Cardiac fibroblast (primary cell): ENCODE measurements at regions not wholly inside any gene's neighbourhood (a gene's known extent, or its start where the extent isn't known, plus 50 kb on each side); places are given as distances from the start of the nearest gene placed in this dataset.

Experiments
- DNase-seq, 2 donors: peaks; one replicate each; pipeline versions ENCODE4 v3.0.0 to v3.0.0-alpha.2; 2010; ENCODE audit warnings: low read depth in 2 of 2
- H3K4me3 ChIP-seq, 2 donors: replicated peaks in 1 of 2; 1 replicate in 1 of 2; 2 replicates in 1 of 2; pipeline ENCODE4 v1.5.1; 2011; ENCODE audit warnings: low read depth in 2 of 2, low read length in 2 of 2, mild to moderate bottlenecking in 2 of 2, moderate library complexity in 1 of 2
- TF ChIP-seq, protein P1 (sequence below): IDR thresholded peaks from one replicate; pipeline ENCODE4 v1.5.1; 2011; ENCODE audit warnings: low read depth, mild to moderate bottlenecking, low read length, inconsistent platforms

DNA sequence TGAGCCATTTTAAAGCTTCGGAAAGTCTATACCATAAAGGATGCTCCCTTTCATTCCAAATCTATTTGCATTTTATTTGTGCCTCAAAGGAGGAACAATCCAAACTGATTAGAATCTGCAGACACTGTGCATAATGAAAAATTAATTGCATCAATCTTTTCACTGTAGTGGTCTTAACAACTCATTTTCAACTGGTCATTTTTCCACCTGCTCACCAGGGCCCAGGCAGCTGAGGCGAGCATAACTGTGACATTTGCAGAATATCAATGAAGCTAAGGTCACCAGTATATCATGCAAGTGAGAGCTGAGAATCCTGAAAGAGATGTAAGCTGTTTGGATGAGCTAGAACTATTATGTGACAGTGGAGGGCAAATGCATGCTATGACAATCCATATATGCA, 387.3 kb upstream of the TECRL start:
- DNase-seq: no peak
- H3K4me3 ChIP-seq: no peak overlapping the region
- TF ChIP-seq, protein P1, sequence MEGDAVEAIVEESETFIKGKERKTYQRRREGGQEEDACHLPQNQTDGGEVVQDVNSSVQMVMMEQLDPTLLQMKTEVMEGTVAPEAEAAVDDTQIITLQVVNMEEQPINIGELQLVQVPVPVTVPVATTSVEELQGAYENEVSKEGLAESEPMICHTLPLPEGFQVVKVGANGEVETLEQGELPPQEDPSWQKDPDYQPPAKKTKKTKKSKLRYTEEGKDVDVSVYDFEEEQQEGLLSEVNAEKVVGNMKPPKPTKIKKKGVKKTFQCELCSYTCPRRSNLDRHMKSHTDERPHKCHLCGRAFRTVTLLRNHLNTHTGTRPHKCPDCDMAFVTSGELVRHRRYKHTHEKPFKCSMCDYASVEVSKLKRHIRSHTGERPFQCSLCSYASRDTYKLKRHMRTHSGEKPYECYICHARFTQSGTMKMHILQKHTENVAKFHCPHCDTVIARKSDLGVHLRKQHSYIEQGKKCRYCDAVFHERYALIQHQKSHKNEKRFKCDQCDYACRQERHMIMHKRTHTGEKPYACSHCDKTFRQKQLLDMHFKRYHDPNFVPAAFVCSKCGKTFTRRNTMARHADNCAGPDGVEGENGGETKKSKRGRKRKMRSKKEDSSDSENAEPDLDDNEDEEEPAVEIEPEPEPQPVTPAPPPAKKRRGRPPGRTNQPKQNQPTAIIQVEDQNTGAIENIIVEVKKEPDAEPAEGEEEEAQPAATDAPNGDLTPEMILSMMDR: no peak

DNA sequence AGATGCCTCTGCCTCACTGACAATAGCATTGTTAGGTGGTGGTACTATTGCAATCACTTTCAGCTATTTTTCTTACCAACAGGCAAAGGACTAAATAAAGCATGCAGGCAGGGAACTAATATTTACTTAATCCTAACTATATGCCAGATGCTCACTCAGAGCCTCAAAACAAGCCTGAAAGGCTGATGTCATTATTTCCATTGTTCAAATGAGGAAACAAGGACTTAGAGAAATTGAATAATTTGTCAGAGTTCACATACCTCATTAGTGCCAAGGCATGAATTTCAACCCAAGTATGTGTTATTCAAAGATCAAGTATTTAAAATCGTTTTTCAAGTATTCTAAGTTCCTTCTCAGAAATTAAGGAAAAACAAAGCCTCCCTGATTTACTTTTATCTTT, 374.9 kb upstream of the TECRL start:
- peak; percentile 0 to 76 for DNase-seq
- TF ChIP-seq, protein P1: no peak
- H3K4me3 ChIP-seq: no peak overlapping the region

DNA sequence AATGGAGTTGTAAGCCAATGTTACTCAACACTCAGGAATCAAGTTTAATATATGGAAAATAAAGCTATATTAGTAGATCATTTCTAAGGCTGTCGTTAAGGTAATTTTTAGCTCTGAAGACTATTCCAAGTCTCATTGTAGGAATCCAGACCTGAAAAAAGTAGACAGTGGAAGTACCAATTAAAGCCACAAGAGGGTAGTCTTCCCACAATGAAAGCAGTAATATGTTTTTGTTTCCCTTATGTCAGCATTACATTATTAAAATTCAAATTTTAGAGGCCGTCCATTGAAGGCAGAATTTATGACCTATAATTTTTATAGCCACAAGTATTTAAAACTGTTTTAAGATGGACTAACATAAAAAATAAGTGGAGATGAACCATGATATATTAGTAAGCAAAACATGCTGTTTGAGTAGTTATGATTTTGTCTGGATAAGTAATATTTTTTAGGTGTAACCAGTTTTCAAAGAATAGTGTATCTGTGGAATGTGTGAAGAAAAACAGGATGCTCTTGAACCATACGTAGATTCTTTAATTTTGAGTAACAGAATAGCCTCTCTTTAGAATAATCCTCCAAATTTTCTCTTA, 372.6 kb upstream of the TECRL start:
- peak; percentile 40 to 67 for DNase-seq
- TF ChIP-seq, protein P1: peak; percentile 70

DNA sequence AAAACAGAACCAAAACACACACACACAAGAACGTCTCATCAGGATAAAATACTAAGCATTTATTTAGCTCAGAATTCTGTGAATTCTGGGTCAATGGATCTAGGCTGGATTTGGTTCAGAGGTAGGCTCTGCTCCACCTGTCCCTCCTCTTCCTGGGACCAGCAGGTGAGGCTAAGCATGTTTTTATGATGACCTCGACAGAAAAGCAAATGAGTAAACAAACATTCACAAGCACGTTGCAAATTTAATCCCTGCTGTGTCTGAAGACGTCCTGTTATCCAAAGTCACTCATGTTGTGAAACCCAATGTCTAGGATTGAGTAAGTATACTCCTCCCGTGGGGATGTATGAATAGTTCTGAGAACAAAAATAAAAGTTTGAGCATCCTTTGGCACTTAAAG, 371.4 kb upstream of the TECRL start:
- no peak for DNase-seq
- TF ChIP-seq, protein P1: no peak
- no peak overlapping the region for H3K4me3 ChIP-seq

More for the DNA sequence above, 372.6 kb upstream of the TECRL start:
- H3K4me3 ChIP-seq: no peak overlapping the region

DNA sequence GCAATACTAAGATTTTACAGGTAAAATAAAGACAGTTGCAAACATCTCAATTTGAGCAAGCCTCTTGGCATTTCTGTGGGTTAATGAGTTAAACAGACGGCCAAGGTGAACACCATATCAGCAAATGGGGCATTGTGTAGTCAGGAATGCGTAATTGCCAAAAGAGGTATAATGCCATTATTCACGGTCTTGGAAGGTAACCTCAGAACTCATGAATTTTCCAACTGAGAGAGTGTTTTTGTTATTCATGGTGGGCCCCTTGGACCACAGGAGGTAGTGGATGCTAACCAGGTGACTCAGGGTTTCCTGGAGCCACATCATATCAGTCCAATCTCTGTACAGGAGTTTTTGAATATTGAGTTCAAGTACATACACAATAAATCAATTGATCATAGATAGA, 368.0 kb upstream of the TECRL start:
- DNase-seq: no peak
- TF ChIP-seq, protein P1: no peak
- no peak overlapping the region for H3K4me3 ChIP-seq

DNA sequence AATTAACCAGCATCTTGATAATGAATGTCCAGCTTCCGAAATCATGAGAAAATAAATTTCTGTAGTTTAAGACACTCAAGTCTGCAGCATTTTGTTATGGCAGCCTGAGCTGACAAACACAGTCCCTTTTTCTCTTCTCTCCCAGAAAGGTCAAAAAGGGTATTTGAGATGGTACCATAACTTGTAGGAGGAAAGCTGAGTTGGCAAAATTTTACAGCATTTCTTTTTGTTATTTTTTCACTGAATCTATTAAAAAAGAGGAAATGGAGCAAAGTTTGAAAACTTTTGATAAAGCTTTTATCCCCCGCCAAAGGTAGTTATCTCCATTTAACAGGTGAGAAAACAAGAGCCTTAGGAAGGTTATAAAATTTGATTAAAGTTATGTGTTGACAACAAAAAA, 367.6 kb upstream of the TECRL start:
- TF ChIP-seq, protein P1: no peak
- no peak overlapping the region for H3K4me3 ChIP-seq
- no peak for DNase-seq

DNA sequence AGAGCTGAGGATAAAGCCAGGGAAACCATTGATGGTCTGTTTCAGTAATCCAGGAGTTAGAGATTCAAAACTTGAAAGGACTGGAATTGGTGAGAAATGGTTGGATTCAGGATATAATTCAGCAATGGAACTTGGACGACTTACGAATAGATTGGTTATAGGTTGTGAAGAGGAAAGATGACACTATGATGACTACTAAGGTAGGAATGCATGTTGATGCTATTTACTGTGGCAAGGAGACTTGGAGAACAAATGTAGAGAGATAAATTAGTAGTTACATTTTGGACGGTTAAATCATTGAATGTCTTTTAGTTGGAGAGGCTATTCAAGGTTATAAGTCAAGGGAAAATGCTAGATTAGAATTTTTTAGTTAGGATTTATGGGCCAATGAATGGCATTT, 365.4 kb upstream of the TECRL start:
- H3K4me3 ChIP-seq: no peak overlapping the region
- no peak for DNase-seq
- TF ChIP-seq, protein P1: no peak
